Gastroesophageal sphincter (tissue), 4 donors: ENCODE measurements at regions not wholly inside any gene's neighbourhood (a gene's known extent, or its start where the extent isn't known, plus 50 kb on each side); places are given as distances from the start of the nearest gene placed in this dataset.

Experiments used
- ATAC-seq: fragments of 150-250 bp; one replicate; pipeline ENCODE4 v1.9.1; 2016; ENCODE audit warnings: mild to moderate bottlenecking, moderate library complexity
- H3K27ac ChIP-seq, 4 donors: fragments of 200-600 bp; sonication (generic) in 3 of 4; 1 replicate in 3 of 4; 2 replicates in 1 of 4; pipeline ENCODE4 v1.5.1; 2016 to 2019
- H3K27me3 ChIP-seq: fragments of 200-600 bp; sonication (generic); one replicate; pipeline ENCODE4 v1.5.1; 2019
- H3K36me3 ChIP-seq, 2 donors: fragments of 200-600 bp; sonication (generic); one replicate each; pipeline ENCODE4 v1.5.1; 2019; ENCODE audit warnings: control low read depth in 1 of 2
- H3K4me1 ChIP-seq, 3 donors: fragments of 200-600 bp; sonication (generic); 1 replicate in 2 of 3; 2 replicates in 1 of 3; pipeline ENCODE4 v1.5.1; 2016 to 2019; ENCODE audit warnings: control low read depth in 2 of 3
- H3K4me3 ChIP-seq, 2 donors: fragments of 200-600 bp; sonication (generic); one replicate each; pipeline ENCODE4 v1.5.1; 2019; ENCODE audit warnings: mild to moderate bottlenecking in 1 of 2, moderate library complexity in 1 of 2
- H3K9me3 ChIP-seq, 3 donors: fragments of 200-600 bp; sonication (generic); one replicate each; pipeline ENCODE4 v1.5.1; 2017 to 2019; ENCODE audit warnings: control low read depth in 2 of 3
- EP300 ChIP-seq: sonication (generic); formaldehyde crosslinking; IDR thresholded peaks from one replicate; pipeline ENCODE4 v1.6.1; 2017; ENCODE audit warnings: antibody characterized with exemption, mild to moderate bottlenecking
- POLR2A ChIP-seq, 2 donors: fragments of 450-650 bp; IDR thresholded peaks; one replicate each; pipeline ENCODE4 v1.6.1; 2017; ENCODE audit warnings: antibody characterized with exemption in 2 of 2, mild to moderate bottlenecking in 2 of 2, moderate library complexity in 1 of 2
- POLR2AphosphoS5 ChIP-seq: sonication (generic); formaldehyde crosslinking; IDR thresholded peaks from one replicate; pipeline ENCODE4 v1.6.1; 2017; ENCODE audit warnings: antibody characterized with exemption
- WGBS, 2 donors: methylation state at CpG; one replicate each; pipeline ENCODE4 v1.1.5; 2018; ENCODE audit warnings: low coverage in 1 of 2; 5-methylcytosine and 5-hydroxymethylcytosine counted together
- small RNA-seq, 4 donors: library from RNA; depleted of rRNA; stranded (forward); fragments of <200 nt; gene quantifications; one replicate each; pipeline ENCODE3, GENCODE V24; 2016
- TF ChIP-seq, protein P1 (sequence below), 4 experiments: fragments of 200-600 bp in 2 of 4; fragments of 450-650 bp in 2 of 4; sonication (generic) in 1 of 4; IDR thresholded peaks; one replicate each; pipeline ENCODE4 v1.5.1; 2017 to 2019; ENCODE audit warnings: antibody characterized with exemption in 4 of 4, mild to moderate bottlenecking in 2 of 4, moderate library complexity in 2 of 4

- Histone ChIP-seq H3K4me1 (no peaks in the 10 kb centered on the region), H3K4me3 (no peak overlapping the region), H3K36me3 (no peaks in the 10 kb centered on the region), H3K27me3 (peaks cover 14% of the 10 kb centered on the region), H3K9me3 (no peaks in the 10 kb centered on the region), H3K27ac (no peak overlapping the region)
- no peak for ATAC-seq
- TF ChIP-seq POLR2AphosphoS5 = no peak
- TF ChIP-seq EP300 = no peak
- TF ChIP-seq, protein P1, sequence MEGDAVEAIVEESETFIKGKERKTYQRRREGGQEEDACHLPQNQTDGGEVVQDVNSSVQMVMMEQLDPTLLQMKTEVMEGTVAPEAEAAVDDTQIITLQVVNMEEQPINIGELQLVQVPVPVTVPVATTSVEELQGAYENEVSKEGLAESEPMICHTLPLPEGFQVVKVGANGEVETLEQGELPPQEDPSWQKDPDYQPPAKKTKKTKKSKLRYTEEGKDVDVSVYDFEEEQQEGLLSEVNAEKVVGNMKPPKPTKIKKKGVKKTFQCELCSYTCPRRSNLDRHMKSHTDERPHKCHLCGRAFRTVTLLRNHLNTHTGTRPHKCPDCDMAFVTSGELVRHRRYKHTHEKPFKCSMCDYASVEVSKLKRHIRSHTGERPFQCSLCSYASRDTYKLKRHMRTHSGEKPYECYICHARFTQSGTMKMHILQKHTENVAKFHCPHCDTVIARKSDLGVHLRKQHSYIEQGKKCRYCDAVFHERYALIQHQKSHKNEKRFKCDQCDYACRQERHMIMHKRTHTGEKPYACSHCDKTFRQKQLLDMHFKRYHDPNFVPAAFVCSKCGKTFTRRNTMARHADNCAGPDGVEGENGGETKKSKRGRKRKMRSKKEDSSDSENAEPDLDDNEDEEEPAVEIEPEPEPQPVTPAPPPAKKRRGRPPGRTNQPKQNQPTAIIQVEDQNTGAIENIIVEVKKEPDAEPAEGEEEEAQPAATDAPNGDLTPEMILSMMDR (IDR thresholded peaks at IDR 0.05) = no peak
- TF ChIP-seq POLR2A (IDR thresholded peaks at IDR 0.05) = no peak
- WGBS, 2 donors = 47 to 59% methylated on average over 4 to 5 of the region's 5 CpGs
Measured at GRCh38 chr10:125216861-125217260, 56.5 kb upstream of the CTBP2 start.

- peaks cover 11% of the 10 kb centered on the region for H3K27me3 ChIP-seq
- 67 to 86% methylated on average over 1 of the region's 3 CpGs for WGBS, 2 donors
- no peak for ATAC-seq
- H3K4me1 ChIP-seq = no peaks in the 10 kb centered on the region
- no peak overlapping the region for H3K4me3 ChIP-seq
- H3K9me3 ChIP-seq = no peaks in the 10 kb centered on the region
- H3K36me3 ChIP-seq = no peaks in the 10 kb centered on the region
- H3K27ac ChIP-seq = no peak overlapping the region
- TF ChIP-seq EP300 (no peak), POLR2A (IDR thresholded peaks at IDR 0.05) (no peak), POLR2AphosphoS5 (no peak)
- TF ChIP-seq, protein P1 (IDR thresholded peaks at IDR 0.05) = no peak
Measured at GRCh38 chr10:125216309-125216708, 55.9 kb upstream of the CTBP2 start.

- Histone ChIP-seq H3K4me3 (no peak overlapping the region), H3K36me3 (no peaks in the 10 kb centered on the region), H3K27me3 (no peaks in the 10 kb centered on the region), H3K27ac (no peak overlapping the region), H3K4me1 (no peaks in the 10 kb centered on the region), H3K9me3 (no peaks in the 10 kb centered on the region)
- no peak for TF ChIP-seq EP300
- no peak for TF ChIP-seq POLR2A (IDR thresholded peaks at IDR 0.05)
- TF ChIP-seq POLR2AphosphoS5 = no peak
- TF ChIP-seq, protein P1 (IDR thresholded peaks at IDR 0.05) = no peak
- no peak for ATAC-seq
- WGBS, 2 donors = 100% methylated on average over 1 of the region's 2 CpGs; no CpG with 5 or more reads in 1 of the 2 donors
Measured at GRCh38 chr10:125214283-125214570, 53.9 kb upstream of the CTBP2 start.

GRCh38 chr10:125213541-125214282 is 53.3 kb upstream of the CTBP2 start:
- Histone ChIP-seq H3K4me3 (no peak overlapping the region), H3K36me3 (no peaks in the 10 kb centered on the region), H3K27me3 (no peaks in the 10 kb centered on the region), H3K4me1 (no peaks in the 10 kb centered on the region), H3K27ac (no peak overlapping the region), H3K9me3 (no peaks in the 10 kb centered on the region)
- ATAC-seq = no peak
- 75 to 78% methylated on average over 10 of the region's 10 CpGs for WGBS, 2 donors
- TF ChIP-seq EP300 (no peak), POLR2A (IDR thresholded peaks at IDR 0.05) (no peak)

DNA sequence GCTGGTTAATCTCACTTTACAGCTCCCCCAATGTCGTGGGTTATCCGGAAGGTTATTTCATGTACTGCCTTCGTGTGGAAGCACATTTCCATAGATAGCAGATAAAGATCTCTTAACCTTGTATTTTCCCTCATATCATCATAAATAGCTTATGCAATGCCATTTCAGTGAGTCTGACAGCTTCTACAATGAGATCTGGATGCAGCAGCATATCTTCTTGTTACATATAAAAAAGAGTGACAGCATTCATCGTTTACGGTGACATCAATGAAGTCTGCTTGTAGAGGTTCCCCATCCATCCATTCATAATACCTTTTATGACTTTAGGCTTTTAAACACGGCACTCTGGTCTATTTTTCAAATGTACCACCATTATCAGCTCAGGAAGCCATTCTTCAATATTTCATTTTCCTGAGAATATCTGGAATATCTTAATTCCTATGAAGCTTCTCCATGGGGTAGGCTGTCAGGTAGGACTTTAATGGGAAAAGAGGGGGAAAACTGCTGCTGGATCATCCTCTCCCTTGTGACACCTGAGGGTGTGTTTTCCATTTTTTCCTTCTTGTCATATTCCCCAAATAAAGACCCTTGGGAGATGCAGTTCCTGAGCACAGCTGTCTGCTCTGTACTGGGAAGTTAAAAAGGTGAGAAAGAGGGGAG is 51.9 kb upstream of the CTBP2 start:
- TF ChIP-seq EP300 (no peak), POLR2A (IDR thresholded peaks at IDR 0.05) (no peak), POLR2AphosphoS5 (no peak)
- no peak for ATAC-seq
- H3K36me3 ChIP-seq = no peaks in the 10 kb centered on the region
- no peaks in the 10 kb centered on the region for H3K4me1 ChIP-seq
- no peaks in the 10 kb centered on the region for H3K9me3 ChIP-seq
- no peak overlapping the region for H3K27ac ChIP-seq
- no peak overlapping the region for H3K4me3 ChIP-seq
- 79 to 80% methylated on average over 5 to 6 of the region's 6 CpGs for WGBS, 2 donors
- no peaks in the 10 kb centered on the region for H3K27me3 ChIP-seq

Small RNAs in the stretch of these regions (small RNA-seq; reads per million reads assigned to genes)
- gene RPS27P18 = 0 reads per million in 4 donors
